Endodermal cell (in vitro differentiated cells): ENCODE measurements at regions not wholly inside any gene's neighbourhood (a gene's known extent, or its start where the extent isn't known, plus 50 kb on each side); places are given as distances from the start of the nearest gene placed in this dataset.

Experiments used
- DNase-seq: peaks from one replicate; pipeline ENCODE4 v3.0.0-alpha.2; 2017
- H3K27ac ChIP-seq: 2 replicates; pipeline ENCODE4 v1.5.1; 2013; ENCODE audit warnings: mild to moderate bottlenecking, low read depth, low read length, moderate library complexity
- H3K27me3 ChIP-seq: 2 replicates; pipeline ENCODE4 v1.6.1; 2013; ENCODE audit warnings: mild to moderate bottlenecking, low read length, moderate library complexity; ENCODE audit not compliant: insufficient read depth, control insufficient read depth, poor library complexity, severe bottlenecking
- H3K36me3 ChIP-seq: 2 replicates; pipeline ENCODE4 v1.7.0; 2013; ENCODE audit warnings: mild to moderate bottlenecking, low read length, moderate library complexity; ENCODE audit not compliant: control insufficient read depth, insufficient read depth
- H3K4me1 ChIP-seq: one replicate; pipeline ENCODE4 v1.7.0; 2013; ENCODE audit warnings: low read length; ENCODE audit not compliant: control insufficient read depth, insufficient read depth
- H3K4me3 ChIP-seq: 2 replicates; pipeline ENCODE4 v1.5.1; 2013; ENCODE audit warnings: mild to moderate bottlenecking, low read length, moderate library complexity
- H3K9ac ChIP-seq: 2 replicates; pipeline ENCODE4 v1.6.1; 2013; ENCODE audit warnings: mild to moderate bottlenecking, low read length, moderate library complexity; ENCODE audit not compliant: poor library complexity, severe bottlenecking; ENCODE audit errors: extremely low read depth
- H3K9me3 ChIP-seq: 2 replicates; pipeline ENCODE4 v1.6.1; 2013; ENCODE audit warnings: mild to moderate bottlenecking, low read length, moderate library complexity; ENCODE audit not compliant: control insufficient read depth
- H3K27ac Mint-ChIP-seq: 2 replicates; pipeline ENCODE4 v1.8.0; 2020; ENCODE audit warnings: mixed read lengths
- H3K27me3 Mint-ChIP-seq: 2 replicates; pipeline ENCODE4 v1.8.0; 2021; ENCODE audit warnings: mild to moderate bottlenecking, mixed read lengths; ENCODE audit not compliant: insufficient read depth
- H3K36me3 Mint-ChIP-seq: 2 replicates; pipeline ENCODE4 v1.8.0; 2020; ENCODE audit warnings: low read depth, mixed read lengths
- H3K4me1 Mint-ChIP-seq: 2 replicates; pipeline ENCODE4 v1.8.0; 2020; ENCODE audit warnings: mixed read lengths
- H3K4me3 Mint-ChIP-seq: 2 replicates; pipeline ENCODE4 v1.8.0; 2020; ENCODE audit warnings: mild to moderate bottlenecking, moderate library complexity, mixed read lengths
- H3K9me3 Mint-ChIP-seq: 2 replicates; pipeline ENCODE4 v1.8.0; 2020; ENCODE audit warnings: mild to moderate bottlenecking, mixed read lengths
- CTCF ChIP-seq: fragments of 200-600 bp; sonication (generic); conservative IDR thresholded peaks from 2 replicates; pipeline ENCODE4 v1.5.0; 2021; ENCODE audit warnings: antibody characterized with exemption, mild to moderate bottlenecking
- WGBS, 2 experiments: methylation state at CpG; one replicate each; pipeline versions ENCODE4 v1.1.5 to v1.1.7; 2013; ENCODE audit warnings: missing lambda C conversion rate in 2 of 2, mixed read lengths in 1 of 2; ENCODE audit not compliant: insufficient coverage in 1 of 2, insufficient read length in 1 of 2; 5-methylcytosine and 5-hydroxymethylcytosine counted together

- Histone ChIP-seq H3K36me3 (no peaks in the 10 kb centered on the region), H3K27me3 (no peaks in the 10 kb centered on the region), H3K4me1 (no peaks in the 10 kb centered on the region), H3K4me3 (no peak overlapping the region), H3K27ac (no peak overlapping the region), H3K9ac (no peak overlapping the region), H3K9me3 (no peaks in the 10 kb centered on the region)
- Mint-ChIP-seq H3K4me1 (no peaks in the 10 kb centered on the region), H3K27me3 (no peaks in the 10 kb centered on the region), H3K9me3 (no peaks in the 10 kb centered on the region), H3K27ac (no peak overlapping the region), H3K4me3 (no peak overlapping the region), H3K36me3 (no peaks in the 10 kb centered on the region)
- TF ChIP-seq CTCF, result no peak
- DNase-seq, result no peak
- WGBS, 2 experiments, result 83 to 100% methylated on average over 1 to 3 of the region's 4 CpGs
Observed at GRCh38 chr2:166831930-166832329, 56.4 kb upstream of the XIRP2 start.

- H3K4me3 ChIP-seq, result no peak overlapping the region
- H3K9me3 Mint-ChIP-seq, result no peaks in the 10 kb centered on the region
- no peaks in the 10 kb centered on the region for H3K27me3 Mint-ChIP-seq
- no peak overlapping the region for H3K27ac Mint-ChIP-seq
- H3K4me3 Mint-ChIP-seq, result no peak overlapping the region
- no peaks in the 10 kb centered on the region for H3K9me3 ChIP-seq
- H3K36me3 Mint-ChIP-seq, result no peaks in the 10 kb centered on the region
- no peaks in the 10 kb centered on the region for H3K36me3 ChIP-seq
- no peak for TF ChIP-seq CTCF
- no peaks in the 10 kb centered on the region for H3K27me3 ChIP-seq
- H3K4me1 Mint-ChIP-seq, result no peaks in the 10 kb centered on the region
- no peak overlapping the region for H3K9ac ChIP-seq
- DNase-seq, result no peak
- H3K27ac ChIP-seq, result no peak overlapping the region
- H3K4me1 ChIP-seq, result no peaks in the 10 kb centered on the region
Observed at GRCh38 chr2:166825914-166826313, 62.4 kb upstream of the XIRP2 start.

GRCh38 chr2:166814335-166814734, 73.9 kb upstream of the XIRP2 start:
- H3K27me3 Mint-ChIP-seq, result no peaks in the 10 kb centered on the region
- Histone ChIP-seq H3K27me3 (no peaks in the 10 kb centered on the region), H3K4me3 (no peak overlapping the region), H3K4me1 (no peaks in the 10 kb centered on the region), H3K27ac (no peak overlapping the region), H3K36me3 (no peaks in the 10 kb centered on the region), H3K9me3 (no peaks in the 10 kb centered on the region), H3K9ac (no peak overlapping the region)
- DNase-seq, result no peak
- TF ChIP-seq CTCF, result no peak
- 83 to 94% methylated on average over 2 to 5 of the region's 5 CpGs for WGBS, 2 experiments
- no peaks in the 10 kb centered on the region for H3K9me3 Mint-ChIP-seq
- H3K4me3 Mint-ChIP-seq, result no peak overlapping the region
- H3K4me1 Mint-ChIP-seq, result no peaks in the 10 kb centered on the region
- no peaks in the 10 kb centered on the region for H3K36me3 Mint-ChIP-seq
- H3K27ac Mint-ChIP-seq, result no peak overlapping the region
